Glomerular visceral epithelial cell (primary cell): ENCODE measurements at regions not wholly inside any gene's neighbourhood (a gene's known extent, or its start where the extent isn't known, plus 50 kb on each side); places are given as distances from the start of the nearest gene placed in this dataset.

ENCODE experiments used
- DNase-seq: peaks from one replicate; pipeline ENCODE4 v3.0.0-alpha.2; 2016; ENCODE audit errors: extremely low spot score

DNA sequence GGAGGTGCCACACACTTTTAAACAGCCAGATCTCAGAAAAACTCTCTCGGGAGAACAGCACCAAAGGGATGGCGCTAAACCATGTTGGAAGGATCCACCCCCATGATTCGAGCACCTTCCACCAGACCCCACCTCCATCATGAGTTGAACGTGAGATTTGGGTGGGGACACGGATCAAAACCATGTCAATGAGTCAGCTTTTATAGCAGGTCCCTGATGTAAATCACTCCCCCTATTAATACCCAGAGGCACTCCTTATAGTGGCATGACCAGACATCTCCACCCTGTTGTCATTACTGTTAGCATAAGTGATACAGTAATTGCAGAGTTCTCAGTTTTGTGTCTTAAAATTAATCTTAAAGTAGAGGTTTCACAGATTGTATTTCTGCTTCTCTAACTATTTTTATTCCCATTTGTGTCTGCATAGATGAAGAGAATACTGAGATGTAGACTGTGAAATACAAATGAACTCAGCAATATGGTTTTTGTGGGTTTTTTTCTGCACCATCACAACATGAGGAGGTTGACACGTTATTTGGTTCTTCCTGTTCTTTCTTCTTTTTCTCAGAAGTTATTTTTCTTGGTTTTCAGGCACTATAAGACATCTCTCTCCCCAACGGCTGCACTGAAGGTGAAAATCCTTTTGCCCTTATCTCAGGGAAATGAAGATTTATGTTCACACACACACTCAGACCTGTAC lies 218.2 kb downstream of the ARL4C start:
- no peak for DNase-seq

DNA sequence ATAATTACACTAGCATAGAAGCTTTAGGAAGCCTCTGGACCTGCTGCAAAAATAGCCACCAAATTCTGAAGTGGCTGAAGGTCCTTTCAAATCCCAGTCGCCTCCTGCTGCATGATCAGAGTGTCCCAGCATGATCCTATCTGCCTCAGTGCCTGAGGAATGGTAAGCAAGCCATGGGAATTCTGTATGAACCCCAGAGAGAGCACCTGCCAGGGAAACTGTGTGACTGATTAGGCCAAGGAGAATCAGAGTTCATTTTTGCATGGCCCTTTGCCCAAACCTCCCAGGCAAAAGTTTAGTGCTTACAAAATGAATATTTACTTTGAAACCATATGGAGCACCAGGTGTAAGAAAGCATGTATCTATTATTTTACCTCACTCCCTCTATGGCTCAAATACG lies 221.4 kb downstream of the ARL4C start:
- no peak for DNase-seq

DNA sequence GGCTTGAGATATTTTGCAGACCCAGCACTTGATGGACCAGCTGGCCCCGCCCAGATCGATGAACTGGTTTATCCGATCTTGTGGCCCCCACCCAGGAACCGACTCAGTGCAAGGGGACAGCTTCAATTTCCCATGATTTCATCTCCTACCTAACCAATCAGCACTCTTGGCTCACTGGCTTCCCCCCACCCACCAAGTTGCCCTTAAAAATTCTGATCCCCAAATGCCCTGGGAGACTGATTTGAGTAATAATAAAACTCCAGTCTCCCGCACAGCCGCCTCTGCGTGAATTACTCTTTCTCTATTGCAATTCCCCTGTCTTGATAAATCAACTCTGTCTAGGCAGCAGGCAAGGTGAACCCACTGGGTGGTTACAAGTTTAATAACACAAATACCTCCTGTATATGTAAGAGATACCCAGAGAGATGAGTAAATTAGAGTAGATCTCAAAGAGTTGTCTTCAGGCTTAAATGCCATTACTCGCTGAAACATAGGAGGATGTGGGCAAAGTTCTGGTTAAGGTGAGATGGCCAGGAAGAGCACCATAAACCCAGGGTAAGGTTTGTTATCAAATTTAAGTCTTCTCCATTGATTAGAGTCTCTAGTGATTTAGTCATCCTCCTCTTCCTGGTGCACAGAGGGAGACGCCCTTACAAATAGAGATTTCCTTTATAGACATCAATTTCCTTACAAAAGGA lies 222.8 kb downstream of the ARL4C start:
- no peak for DNase-seq

DNA sequence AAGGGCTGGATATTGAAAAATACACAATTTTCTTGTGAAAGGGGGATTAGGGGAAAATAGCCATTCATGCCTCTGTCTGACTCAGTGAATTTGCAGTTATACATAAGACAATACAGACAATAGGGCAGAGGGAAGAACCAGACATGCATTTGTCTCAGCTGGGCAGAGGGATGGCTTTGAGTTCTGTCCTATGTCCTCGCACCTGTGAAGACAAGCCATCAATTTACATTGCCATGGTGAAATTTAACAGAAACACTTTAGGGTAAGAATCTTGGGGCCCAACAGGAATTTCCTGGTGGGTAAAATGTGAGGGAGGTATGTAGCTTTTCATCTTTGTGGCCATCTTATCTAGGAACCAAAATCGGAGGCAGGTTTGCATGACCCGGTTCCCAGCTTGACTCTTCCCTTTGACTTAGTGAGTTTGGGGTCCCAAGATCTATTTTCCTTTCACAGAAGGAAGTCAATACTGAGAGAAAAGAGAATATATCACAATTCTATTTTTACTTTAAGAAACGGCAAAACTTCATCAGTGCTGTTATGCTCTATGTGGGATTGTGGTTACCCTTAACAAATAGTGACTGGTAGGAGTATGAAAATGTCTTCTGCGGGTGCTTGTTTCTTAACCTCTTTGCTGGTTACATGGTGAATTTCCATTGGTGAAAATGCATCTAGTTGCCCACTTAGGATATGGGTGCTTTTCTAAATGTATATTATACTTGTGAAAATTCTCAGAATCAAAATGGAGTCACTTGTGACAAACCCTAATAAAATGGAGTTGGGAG lies 221.8 kb downstream of the SPP2 start:
- no peak for DNase-seq

DNA sequence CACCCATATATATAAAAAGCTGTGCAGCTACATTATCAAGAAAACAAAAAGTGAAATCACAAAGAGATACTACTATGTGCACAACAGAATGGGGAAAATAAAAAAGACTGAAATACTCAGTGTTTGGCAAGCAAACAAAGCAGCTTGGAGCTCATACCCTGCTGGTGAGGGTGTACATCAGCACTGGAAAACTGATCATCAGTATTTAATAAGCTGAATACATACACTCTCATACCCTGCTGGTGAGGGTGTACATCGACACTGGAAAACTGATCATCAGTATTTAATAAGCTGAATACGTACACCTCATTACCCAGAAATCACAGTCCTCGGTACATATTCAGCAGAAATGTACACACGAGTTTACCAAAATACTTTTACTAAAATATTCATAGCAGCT lies 220.8 kb downstream of the SPP2 start:
- no peak for DNase-seq

DNA sequence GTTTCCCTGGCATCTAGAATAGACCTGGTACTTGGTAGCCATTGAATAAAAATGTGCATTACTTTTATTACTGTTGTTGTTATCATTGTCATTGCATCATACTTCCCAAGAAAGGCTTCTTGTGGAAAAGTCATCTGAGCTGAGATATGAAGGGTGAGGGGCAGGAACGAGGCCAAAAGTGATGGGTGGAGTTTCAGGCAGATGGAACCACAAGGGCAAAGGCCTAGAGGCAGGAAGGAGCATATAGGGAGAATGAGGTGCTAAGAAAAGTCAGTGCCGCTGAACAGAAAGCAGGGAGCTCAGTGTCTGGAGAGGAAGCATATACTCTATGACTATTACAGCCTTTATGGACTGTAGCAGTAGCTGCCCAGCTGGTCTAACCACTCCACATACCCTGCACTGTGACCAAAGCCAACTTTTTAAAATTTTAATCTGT lies 219.3 kb downstream of the SPP2 start:
- DNase-seq = no peak

DNA sequence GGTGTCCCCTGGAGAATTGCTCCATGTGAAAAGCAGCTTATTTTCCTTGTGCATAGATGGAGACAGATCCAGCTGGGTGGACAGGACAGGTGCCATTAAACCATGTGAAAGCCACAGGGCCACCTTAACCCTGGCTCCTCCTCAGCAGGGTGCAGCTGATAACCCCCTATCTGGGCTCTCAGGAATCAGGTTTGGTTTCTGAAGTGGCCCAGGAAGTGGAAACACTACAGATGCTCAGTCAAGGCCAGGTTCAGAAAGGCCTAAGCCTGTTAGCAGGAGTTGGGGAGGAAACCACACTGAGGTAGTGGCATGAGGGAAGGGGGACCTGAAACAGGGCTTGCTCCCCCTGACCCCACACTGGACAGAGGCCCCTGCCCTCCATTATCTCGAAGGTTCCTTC lies 217.0 kb downstream of the SPP2 start:
- DNase-seq = no peak

DNA sequence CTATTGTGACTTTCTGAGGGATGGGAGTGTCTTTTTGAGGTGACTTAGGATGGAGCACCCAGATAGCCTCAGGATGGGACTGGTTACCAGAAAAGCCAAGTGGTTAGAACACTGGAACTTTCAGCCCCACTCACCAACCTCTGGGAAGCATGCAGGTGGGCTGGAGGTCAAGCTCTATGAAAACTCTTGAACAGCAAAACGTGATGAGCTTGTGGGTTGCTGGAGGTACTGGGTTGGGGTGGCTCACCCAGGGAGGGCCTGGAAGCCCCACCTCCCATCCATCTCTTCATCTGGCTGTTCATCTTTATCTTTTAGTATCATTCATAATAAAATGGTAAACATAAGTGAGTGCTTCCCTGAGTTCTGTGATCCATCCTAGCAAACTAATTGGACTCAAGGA lies 216.4 kb downstream of the SPP2 start:
- DNase-seq = no peak

DNA sequence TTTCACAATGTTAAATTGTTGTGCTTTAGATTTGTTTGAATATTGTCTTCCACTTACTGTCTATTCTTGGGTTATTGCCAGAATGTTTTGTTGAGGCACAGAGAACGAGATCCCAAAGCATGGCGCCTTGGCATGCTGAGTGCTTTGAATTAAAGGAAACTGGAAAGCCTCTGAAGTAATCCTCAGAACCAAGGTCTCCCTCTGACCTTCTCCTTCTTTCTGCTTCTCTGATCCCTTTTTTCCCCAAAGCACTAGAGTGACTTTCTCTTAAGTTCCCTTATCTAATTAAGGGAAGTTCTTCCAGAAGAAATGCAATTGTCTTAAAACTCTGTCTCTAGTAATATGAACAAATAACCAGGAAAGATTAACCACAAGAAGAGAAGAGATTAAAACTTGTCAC lies 214.7 kb downstream of the SPP2 start:
- DNase-seq = no peak

DNA sequence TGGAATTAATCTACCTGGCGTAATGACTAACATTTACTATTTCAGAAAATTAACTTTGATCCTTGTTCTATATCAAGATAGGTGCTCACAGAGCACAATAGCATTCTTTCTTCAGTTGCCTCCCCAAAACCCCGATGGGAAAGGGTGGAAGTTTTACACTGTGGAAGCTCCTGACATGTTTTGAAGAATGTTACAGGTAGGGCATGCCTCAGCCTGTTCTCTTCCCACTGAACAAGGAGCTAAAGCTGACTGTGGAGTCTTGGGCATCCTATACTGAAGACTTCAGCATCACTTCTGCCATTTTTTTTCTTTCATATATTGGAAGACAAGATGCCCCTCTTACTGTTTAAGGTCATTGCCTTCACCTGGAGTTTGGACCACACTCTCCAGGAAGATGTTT lies 211.2 kb downstream of the SPP2 start:
- no peak for DNase-seq

DNA sequence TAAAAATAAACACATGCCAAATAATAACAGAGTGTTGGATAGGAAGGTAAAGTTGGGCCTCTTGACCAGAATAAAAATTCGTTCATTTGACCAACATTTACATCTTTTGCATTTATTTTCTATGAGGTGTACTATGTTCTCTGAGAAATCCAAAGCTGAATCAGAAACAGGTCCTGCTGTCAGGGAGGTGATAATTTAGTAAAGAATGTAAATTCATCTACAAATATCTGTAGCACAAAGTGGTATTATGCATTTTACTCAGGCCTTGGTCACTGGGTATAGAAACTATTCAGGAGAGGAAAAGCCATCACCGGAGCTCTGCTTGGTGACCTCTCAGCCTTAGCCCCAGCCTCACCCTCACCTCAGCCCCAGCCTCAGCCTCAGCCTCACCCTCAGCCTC lies 208.9 kb downstream of the SPP2 start:
- DNase-seq = no peak

DNA sequence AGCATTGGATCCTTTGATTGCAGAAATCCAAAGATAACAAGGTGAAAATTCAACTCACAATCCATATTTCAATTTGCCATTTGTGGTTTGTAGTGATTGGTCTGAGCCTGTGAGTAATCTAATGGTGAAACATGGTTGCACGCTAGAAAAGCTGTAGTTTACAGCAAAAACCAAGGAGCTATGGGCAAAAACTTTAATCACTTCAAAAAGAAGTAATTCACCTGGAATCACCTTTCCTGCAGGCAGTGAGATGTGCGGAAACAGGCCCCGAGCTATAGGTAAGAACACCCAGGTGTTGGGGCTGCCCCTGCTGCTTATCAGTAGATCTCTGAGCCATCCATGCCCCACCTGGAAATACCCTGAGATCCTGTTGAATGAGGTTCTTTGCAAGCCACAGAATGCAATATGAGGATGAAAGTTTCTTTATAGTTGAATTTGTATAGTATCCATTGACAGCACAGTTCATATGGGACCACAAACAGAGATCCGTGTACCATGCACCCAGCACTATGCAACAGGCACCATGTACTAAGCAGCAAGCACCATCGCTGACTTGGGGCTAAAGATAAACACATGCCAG lies 208.2 kb downstream of the SPP2 start:
- no peak for DNase-seq

DNA sequence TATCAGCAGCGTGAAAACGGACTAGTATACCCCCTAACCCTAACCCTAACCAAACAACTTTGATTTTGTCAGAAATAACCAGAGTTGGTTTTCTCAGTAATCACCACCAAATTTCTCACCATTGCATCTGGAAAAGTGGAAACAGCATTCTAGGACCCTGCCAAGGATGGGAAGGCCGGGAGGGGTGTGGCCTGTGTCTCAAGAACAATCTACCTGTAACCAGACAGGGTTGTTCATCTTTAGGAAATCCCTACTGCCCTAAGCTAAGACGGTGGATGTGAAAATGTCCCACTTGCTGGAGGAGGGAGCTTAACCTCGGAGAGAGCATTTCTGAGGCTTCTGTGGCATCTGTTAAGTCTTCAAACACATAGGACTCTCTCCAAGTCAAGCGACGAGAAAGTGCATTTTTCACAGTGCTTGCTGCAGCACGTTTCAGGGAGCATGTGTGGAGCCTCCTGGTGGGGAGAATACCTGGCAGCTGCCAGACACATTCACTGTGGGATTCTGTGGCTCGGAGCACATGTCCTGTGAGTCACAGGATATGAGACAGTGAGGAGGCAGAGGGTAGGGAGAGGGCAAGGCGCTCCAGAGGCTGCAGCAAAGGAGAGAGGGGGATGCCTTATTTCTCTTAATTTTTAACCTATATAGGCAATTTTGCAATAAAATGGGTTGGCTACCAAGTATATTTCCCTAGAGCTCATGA lies 207.5 kb downstream of the SPP2 start:
- DNase-seq = peak; percentile 99

DNA sequence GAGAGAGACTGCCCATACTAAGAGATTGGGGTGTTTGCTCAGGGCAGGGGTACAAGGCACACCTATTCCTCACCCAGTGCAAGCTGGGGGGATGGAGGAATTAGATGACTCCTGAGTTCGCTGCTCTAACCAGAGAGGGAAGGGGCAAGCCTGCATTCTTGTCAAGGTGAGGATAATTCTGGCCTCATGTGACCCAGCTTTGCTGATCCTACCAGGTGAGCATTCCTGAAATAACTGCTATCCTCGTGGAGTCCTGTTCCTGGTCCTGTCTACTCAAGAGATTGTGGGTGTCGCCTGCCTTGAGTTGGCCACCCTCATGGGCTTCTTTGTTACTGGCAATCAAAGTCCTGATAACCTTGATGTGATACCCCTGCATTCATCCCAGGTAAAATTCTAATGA lies 206.0 kb downstream of the SPP2 start:
- no peak for DNase-seq

DNA sequence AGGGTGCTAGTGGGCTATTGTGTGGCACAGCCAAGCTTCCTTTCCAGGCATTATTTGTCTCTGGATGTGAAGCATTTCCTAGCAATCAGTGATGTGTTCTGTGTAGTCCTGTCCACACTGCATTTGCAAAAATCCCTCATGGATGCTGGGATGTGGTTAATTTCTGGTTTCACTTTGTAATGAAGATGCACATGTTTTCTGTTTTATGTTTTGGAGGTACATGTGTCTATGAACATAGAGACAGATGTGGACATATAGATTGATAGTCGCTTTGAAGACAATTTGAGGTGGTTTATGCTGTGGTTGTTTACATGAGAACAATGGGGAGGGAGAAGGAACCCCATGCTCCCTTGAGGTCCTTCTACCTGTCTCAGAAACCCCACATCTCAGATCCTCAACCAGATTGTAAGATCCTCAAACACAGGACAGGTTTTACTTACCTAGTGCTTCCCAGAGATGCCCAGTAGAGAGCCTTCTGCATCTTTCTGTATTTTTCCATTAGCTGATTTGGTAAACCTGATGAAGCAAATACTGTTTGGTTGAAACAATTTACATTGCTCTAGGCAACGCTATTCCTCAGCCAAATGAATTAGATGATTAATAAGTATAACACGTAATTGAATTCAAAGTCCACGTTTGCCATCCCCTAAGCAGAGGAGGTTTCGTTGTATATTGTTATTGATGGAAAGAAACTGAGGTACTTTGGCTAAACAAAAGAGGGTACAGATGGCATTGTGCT lies 204.4 kb downstream of the SPP2 start:
- DNase-seq = no peak

DNA sequence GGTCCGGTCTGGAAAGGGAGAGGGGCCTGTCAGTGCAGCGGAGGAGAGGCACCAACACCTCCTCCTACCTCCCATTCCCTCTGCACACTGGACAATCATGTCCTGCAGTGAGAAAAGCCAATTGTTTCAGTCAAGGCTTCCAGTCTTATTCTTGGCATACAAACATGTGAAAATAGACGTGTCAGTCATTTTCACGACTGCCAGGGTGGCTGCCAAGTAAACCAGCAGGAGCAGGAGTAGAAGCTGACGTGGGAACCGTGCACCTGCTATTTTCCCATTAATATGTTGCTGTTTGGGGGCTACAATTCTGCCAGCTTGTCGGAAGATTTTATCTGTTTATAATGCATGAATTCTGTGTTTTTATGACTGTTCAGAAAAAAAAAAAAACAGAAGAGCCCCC lies 202.3 kb downstream of the SPP2 start:
- no peak for DNase-seq

DNA sequence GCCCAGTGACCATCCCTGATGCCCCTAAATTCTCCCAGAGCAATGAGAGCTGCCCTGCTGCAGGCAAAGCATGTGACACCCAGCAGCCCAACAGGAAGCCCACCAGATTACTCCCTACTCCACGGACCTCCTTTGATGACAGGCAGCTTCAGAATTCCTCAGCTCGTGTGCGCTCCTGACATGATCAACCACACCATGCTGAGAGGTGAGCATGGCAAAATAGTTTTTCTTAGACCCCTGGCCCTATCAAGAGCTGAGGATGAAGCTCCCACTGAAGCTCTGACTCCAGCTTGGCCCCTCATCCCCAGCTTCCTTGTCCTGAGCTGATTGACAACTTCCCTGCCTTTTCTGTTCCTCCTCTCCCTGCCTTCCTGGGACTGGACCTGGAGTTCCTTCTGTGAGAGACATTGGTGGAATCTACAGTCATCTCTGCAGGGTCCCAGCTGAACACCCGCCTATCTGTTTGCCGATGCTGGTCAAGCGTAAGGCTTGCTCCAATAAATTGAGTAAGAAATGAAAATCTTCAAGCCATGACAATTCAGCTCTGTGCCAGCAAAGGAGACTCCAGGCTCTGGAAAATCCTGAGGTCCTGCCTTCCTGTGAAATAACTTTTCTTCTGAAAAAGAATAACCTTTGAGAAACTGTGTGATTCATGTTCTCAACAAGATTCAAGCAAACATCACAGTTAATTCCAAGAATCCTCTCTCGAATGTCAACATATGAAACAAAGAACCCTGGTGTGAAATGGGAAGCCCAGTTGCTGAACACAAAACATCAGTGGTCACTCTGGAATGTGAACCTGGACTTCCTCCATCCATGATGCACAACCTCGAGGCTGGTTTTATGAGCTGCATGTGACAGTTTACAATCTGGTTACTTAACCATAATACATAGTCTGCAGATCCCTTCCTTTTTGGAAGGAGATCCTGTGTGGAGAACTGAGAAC lies 201.1 kb downstream of the SPP2 start:
- peak; percentile 95 for DNase-seq

DNA sequence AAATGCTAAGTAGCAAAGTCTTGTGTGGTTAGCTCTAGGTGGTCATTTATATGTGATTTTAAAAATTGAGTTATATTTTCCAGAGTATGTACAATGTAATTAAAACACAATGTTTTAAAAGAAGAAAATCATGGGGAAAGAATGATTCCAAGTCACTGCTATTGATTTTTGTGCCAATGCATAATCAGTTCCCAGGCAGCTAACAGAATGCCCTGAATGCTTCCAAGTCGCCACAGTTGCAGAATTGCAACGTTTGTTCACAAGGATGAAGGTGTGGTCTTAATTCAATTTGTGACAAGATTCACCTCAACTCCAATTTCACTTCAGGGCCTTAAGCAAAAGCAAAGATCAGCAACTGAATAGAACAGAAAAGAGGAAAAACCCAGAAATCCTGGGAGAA lies 200.4 kb downstream of the SPP2 start:
- DNase-seq = no peak

DNA sequence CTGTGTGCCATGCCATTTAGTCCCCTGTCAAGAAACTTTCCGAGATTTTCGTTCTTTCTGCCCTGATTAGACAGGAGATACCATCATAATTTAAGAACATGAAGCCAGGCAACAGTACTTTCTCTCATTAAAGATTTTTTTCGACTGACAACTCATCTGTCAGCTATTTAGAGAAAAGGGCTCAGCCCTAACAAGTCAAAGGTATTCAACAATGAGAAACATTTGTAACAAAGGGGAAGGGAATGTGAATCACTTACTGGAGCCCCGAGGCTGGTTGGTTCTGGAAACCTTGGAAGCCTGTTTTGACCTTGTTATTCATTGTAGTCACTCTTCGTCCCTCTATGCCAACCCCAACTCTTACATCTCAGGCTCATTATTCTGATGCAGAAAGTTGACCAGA lies 199.4 kb downstream of the SPP2 start:
- DNase-seq = peak; percentile 77
